Skeletal muscle satellite cell (primary cell): ENCODE measurements at regions not wholly inside any gene's neighbourhood (a gene's known extent, or its start where the extent isn't known, plus 50 kb on each side); places are given as distances from the start of the nearest gene placed in this dataset.

Experiments
- H3K27me3 ChIP-seq: 2 replicates; pipeline ENCODE4 v1.7.0; 2013; ENCODE audit warnings: low read length; ENCODE audit not compliant: control insufficient read depth, insufficient read depth
- H3K36me3 ChIP-seq: 2 replicates; pipeline ENCODE4 v1.7.0; 2013; ENCODE audit warnings: mild to moderate bottlenecking, control low read depth, low read length; ENCODE audit not compliant: insufficient read depth
- H3K4me1 ChIP-seq: 2 replicates; pipeline ENCODE4 v1.7.0; 2013; ENCODE audit warnings: low read length; ENCODE audit not compliant: control insufficient read depth, insufficient read depth
- H3K4me2 ChIP-seq: 2 replicates; pipeline ENCODE4 v1.7.0; 2013; ENCODE audit warnings: mild to moderate bottlenecking, low read length
- H3K4me3 ChIP-seq: 2 replicates; pipeline ENCODE4 v1.7.0; 2013; ENCODE audit warnings: low read length
- H3K9ac ChIP-seq: 2 replicates; pipeline ENCODE4 v1.7.0; 2013; ENCODE audit warnings: mild to moderate bottlenecking, low read depth, low read length, moderate library complexity
- H3K9me3 ChIP-seq: replicated peaks from 2 replicates; pipeline ENCODE4 v1.7.0; 2013; ENCODE audit warnings: mild to moderate bottlenecking, control low read depth, low read length

- no peak overlapping the region for H3K4me2 ChIP-seq
- H3K4me3 ChIP-seq, result no peak overlapping the region
- no peak overlapping the region for H3K9ac ChIP-seq
- H3K27me3 ChIP-seq, result no peaks in the 10 kb centered on the region
- no peaks in the 10 kb centered on the region for H3K9me3 ChIP-seq
- no peaks in the 10 kb centered on the region for H3K36me3 ChIP-seq
- no peaks in the 10 kb centered on the region for H3K4me1 ChIP-seq
These were observed 211.4 kb upstream of the EPHA3 start for GRCh38 chr3:88896026-88896425.

GRCh38 chr3:88912294-88912877 lies 195.0 kb upstream of the EPHA3 start:
- Histone ChIP-seq H3K9me3 (no peaks in the 10 kb centered on the region), H3K9ac (no peak overlapping the region), H3K4me1 (no peaks in the 10 kb centered on the region), H3K27me3 (no peaks in the 10 kb centered on the region), H3K4me2 (no peak overlapping the region), H3K36me3 (no peaks in the 10 kb centered on the region), H3K4me3 (no peak overlapping the region)

DNA sequence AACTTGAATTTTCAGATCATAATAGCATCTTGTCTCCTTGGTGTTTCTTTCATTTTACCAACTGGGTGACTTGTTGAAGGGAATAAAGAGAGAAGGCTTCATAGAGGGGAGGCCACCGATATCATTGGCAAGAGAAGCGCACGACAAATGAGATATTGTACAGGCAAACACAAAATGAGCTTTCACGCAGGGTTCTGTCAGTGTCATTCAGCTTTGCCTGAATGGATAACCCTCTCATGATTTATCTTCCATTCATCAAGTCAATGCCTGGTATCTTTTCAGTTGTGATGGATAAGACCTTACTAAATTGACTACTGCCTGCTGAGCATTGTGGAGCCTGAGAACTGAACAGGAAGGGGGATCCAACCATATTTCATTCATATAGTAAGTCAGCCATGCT lies 188.6 kb upstream of the EPHA3 start:
- Histone ChIP-seq H3K27me3 (no peaks in the 10 kb centered on the region), H3K36me3 (no peaks in the 10 kb centered on the region), H3K9me3 (no peaks in the 10 kb centered on the region), H3K4me3 (no peak overlapping the region), H3K4me2 (no peak overlapping the region), H3K9ac (no peak overlapping the region), H3K4me1 (no peaks in the 10 kb centered on the region)

DNA sequence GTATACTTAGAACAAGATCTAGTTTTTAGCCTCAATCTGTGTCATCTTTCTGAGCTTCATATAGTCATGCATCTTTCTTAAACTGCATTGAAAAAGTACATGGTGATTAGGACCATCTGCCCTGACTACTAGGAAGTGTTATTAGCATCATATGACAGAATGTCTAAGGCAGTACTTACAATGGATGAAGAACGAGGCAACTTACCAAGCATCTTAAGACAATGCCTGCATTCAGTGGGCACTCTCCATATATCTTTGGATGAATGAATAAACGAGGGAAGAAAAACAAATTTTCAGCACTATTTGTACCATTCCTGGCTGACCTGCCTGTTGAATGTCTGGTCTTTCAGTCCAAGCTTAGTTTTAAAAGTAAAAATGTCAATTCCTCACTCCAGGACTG lies 185.4 kb upstream of the EPHA3 start:
- Histone ChIP-seq H3K9ac (no peak overlapping the region), H3K27me3 (no peaks in the 10 kb centered on the region), H3K4me1 (no peaks in the 10 kb centered on the region), H3K4me3 (no peak overlapping the region), H3K36me3 (no peaks in the 10 kb centered on the region), H3K9me3 (no peaks in the 10 kb centered on the region), H3K4me2 (no peak overlapping the region)

- H3K27me3 ChIP-seq, result no peaks in the 10 kb centered on the region
- no peak overlapping the region for H3K4me2 ChIP-seq
- no peaks in the 10 kb centered on the region for H3K9me3 ChIP-seq
- no peak overlapping the region for H3K4me3 ChIP-seq
- H3K4me1 ChIP-seq, result no peaks in the 10 kb centered on the region
- H3K9ac ChIP-seq, result no peak overlapping the region
- H3K36me3 ChIP-seq, result no peaks in the 10 kb centered on the region
These were observed 181.2 kb upstream of the EPHA3 start for GRCh38 chr3:88926221-88926620.

GRCh38 chr3:88930611-88931010 lies 176.8 kb upstream of the EPHA3 start:
- H3K36me3 ChIP-seq, result no peaks in the 10 kb centered on the region
- H3K27me3 ChIP-seq, result no peaks in the 10 kb centered on the region
- no peak overlapping the region for H3K9ac ChIP-seq
- no peaks in the 10 kb centered on the region for H3K4me1 ChIP-seq
- no peak overlapping the region for H3K4me3 ChIP-seq
- no peak overlapping the region for H3K4me2 ChIP-seq
- no peaks in the 10 kb centered on the region for H3K9me3 ChIP-seq

DNA sequence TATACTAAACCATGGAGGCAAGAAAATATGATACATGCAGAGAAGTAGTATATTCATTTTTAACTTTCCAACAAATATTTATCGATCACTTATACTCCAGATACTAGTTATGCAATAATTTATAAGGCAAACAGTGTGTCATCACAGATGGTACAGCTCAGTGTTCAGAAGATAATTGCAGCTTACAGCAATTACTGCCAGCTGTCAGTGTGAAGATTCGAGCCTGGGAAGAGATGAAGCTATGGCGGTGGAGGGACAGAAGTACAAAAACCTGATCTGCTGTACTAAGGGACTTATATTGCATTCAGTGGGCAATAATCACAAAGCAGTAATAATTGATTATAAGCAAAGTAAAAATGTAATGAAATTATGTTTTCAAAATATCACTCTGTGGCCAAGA lies 170.6 kb upstream of the EPHA3 start:
- no peaks in the 10 kb centered on the region for H3K9me3 ChIP-seq
- H3K27me3 ChIP-seq, result peaks cover 3% of the 10 kb centered on the region
- no peak overlapping the region for H3K4me3 ChIP-seq
- no peaks in the 10 kb centered on the region for H3K4me1 ChIP-seq
- no peak overlapping the region for H3K4me2 ChIP-seq
- H3K9ac ChIP-seq, result no peak overlapping the region
- H3K36me3 ChIP-seq, result no peaks in the 10 kb centered on the region

DNA sequence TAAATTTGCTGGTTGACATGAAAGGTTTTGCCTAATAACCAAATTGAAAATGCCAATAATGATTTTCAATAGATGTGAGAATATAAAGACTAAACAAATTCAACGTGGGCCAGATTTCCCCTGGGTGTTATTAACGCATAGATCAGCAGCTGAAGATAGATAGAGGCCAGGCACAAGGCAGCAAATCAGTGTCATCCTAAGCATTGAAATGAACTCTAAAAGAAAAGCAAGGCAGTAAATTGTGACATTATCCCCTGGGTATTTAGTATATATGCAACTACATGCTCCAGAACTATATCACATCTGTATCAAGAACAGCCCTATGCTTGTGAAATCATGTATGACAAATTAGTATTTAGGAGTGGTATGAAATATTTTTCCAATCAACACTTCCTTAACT lies 167.1 kb upstream of the EPHA3 start:
- no peaks in the 10 kb centered on the region for H3K9me3 ChIP-seq
- H3K27me3 ChIP-seq, result peaks cover 3% of the 10 kb centered on the region
- no peak overlapping the region for H3K9ac ChIP-seq
- no peak overlapping the region for H3K4me2 ChIP-seq
- H3K4me3 ChIP-seq, result no peak overlapping the region
- no peaks in the 10 kb centered on the region for H3K4me1 ChIP-seq
- no peaks in the 10 kb centered on the region for H3K36me3 ChIP-seq

GRCh38 chr3:88947013-88947412 lies 160.4 kb upstream of the EPHA3 start:
- H3K9me3 ChIP-seq, result no peaks in the 10 kb centered on the region
- no peak overlapping the region for H3K4me2 ChIP-seq
- no peaks in the 10 kb centered on the region for H3K36me3 ChIP-seq
- no peak overlapping the region for H3K9ac ChIP-seq
- no peaks in the 10 kb centered on the region for H3K27me3 ChIP-seq
- H3K4me1 ChIP-seq, result no peaks in the 10 kb centered on the region
- H3K4me3 ChIP-seq, result no peak overlapping the region

DNA sequence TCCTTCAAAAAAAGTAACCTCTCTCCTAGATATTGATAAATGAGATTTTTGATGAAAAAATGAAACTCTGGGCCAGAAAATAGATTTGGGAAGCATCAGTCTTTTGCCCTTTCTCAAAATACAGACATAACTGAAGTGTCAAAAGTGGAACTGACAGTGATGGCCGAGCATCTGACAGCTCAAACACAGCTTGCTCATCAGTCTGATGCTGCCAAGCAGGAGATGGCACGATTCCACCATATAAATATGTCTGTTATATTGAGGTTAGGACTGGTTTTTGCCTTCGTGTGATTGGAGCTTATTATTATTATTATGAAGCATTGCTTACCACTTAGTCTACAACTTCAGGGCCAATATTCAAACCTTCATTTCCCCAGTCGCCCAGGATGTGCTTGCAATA lies 152.6 kb upstream of the EPHA3 start:
- H3K4me3 ChIP-seq, result no peak overlapping the region
- no peaks in the 10 kb centered on the region for H3K9me3 ChIP-seq
- H3K4me1 ChIP-seq, result peaks cover 29% of the 10 kb centered on the region
- no peak overlapping the region for H3K4me2 ChIP-seq
- H3K36me3 ChIP-seq, result no peaks in the 10 kb centered on the region
- H3K27me3 ChIP-seq, result no peaks in the 10 kb centered on the region
- H3K9ac ChIP-seq, result no peak overlapping the region

- H3K4me2 ChIP-seq, result no peak overlapping the region
- no peak overlapping the region for H3K4me3 ChIP-seq
- H3K9ac ChIP-seq, result no peak overlapping the region
- H3K4me1 ChIP-seq, result peaks cover 29% of the 10 kb centered on the region
- H3K36me3 ChIP-seq, result no peaks in the 10 kb centered on the region
- no peaks in the 10 kb centered on the region for H3K9me3 ChIP-seq
- no peaks in the 10 kb centered on the region for H3K27me3 ChIP-seq
These were observed 152.1 kb upstream of the EPHA3 start for GRCh38 chr3:88955274-88955673.

DNA sequence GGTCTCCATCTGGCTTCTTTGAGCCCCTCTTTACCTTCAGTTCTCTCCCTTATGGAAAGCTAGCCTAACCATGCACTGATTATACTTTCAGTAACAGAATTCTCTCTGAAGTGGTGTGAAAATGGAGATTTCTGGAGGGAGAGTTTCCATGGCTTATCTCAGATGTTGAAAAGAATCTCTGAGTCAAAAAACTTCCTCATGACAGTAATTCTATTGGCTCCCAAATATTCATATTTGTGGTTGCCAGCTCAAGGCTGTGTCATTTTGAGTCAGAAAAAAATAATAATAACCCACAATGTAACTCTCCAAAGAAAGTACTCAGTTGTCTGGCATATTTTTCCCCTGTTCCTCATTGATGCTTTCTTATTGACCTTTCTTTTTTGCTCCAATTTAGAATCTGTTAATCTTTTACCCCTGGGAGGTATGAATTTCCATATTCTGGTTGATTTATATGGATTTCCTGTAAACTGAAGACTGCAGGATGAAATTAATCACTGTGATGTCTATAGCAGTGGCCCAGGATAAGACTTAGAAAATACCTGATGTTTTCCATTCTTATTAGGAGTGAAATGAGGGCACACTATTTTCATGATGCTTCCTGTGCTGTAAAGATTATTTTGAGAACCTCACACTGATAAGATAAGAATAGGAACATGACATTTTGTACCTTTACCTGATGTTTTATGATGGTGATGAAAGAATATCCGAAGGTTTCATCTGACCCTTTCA lies 149.5 kb upstream of the EPHA3 start:
- Histone ChIP-seq H3K4me1 (peaks cover 29% of the 10 kb centered on the region), H3K9me3 (no peaks in the 10 kb centered on the region), H3K4me3 (peak overlapping the region; percentile 25), H3K27me3 (no peaks in the 10 kb centered on the region), H3K36me3 (no peaks in the 10 kb centered on the region), H3K4me2 (peak overlapping the region; percentile 70), H3K9ac (peak overlapping the region; percentile 68)
